GM12875 (cell line): ENCODE measurements at regions not wholly inside any gene's neighbourhood (a gene's known extent, or its start where the extent isn't known, plus 50 kb on each side); places are given as distances from the start of the nearest gene placed in this dataset.

Experiments used
- H3K4me3 ChIP-seq: one replicate; pipeline ENCODE4 v1.5.1; 2011; ENCODE audit warnings: low read depth, low read length, control low read depth
- CTCF ChIP-seq: IDR thresholded peaks from 2 replicates; pipeline ENCODE4 v1.5.1; 2011; ENCODE audit warnings: low read depth, mild to moderate bottlenecking, control low read depth, inconsistent platforms, low read length, moderate library complexity, borderline replicate concordance; ENCODE audit not compliant: insufficient read depth

- TF ChIP-seq CTCF = no peak
- no peak overlapping the region for H3K4me3 ChIP-seq
Measured at GRCh38 chr13:33917190-33917589, 99.2 kb downstream of the RFC3 start.

GRCh38 chr13:33918199-33918932 is 100.4 kb downstream of the RFC3 start:
- no peak overlapping the region for H3K4me3 ChIP-seq
- TF ChIP-seq CTCF = no peak

- H3K4me3 ChIP-seq = no peak overlapping the region
- no peak for TF ChIP-seq CTCF
Measured at GRCh38 chr13:33919120-33919519, 101.2 kb downstream of the RFC3 start.

- no peak overlapping the region for H3K4me3 ChIP-seq
- TF ChIP-seq CTCF = no peak
Measured at GRCh38 chr13:33925563-33925962, 107.6 kb downstream of the RFC3 start.

GRCh38 chr13:33927315-33927714 is 109.4 kb downstream of the RFC3 start:
- H3K4me3 ChIP-seq = no peak overlapping the region
- TF ChIP-seq CTCF = no peak

- TF ChIP-seq CTCF = peak; percentile 33; the same call in 1 of the 2 replicates
Measured at GRCh38 chr13:33931397-33932311, 113.7 kb downstream of the RFC3 start.

More at GRCh38 chr13:33931397-33932311, 113.7 kb downstream of the RFC3 start:
- H3K4me3 ChIP-seq = no peak overlapping the region
